Hematopoietic multipotent progenitor cell treated with erythropoietin and hydrocortisone succinate and interleukin-3 and kit ligand, for 8 days (in vitro differentiated cells): ENCODE measurements at regions not wholly inside any gene's neighbourhood (a gene's known extent, or its start where the extent isn't known, plus 50 kb on each side); places are given as distances from the start of the nearest gene placed in this dataset.
"Not testable (repeated sequence)": the region's sequence is repeated elsewhere in the genome, so short reads cannot be mapped to it uniquely, and the experiment has no call there.

Experiments
- DNase-seq: peaks from one replicate; pipeline ENCODE4 v3.0.0-alpha.2; 2015

DNA sequence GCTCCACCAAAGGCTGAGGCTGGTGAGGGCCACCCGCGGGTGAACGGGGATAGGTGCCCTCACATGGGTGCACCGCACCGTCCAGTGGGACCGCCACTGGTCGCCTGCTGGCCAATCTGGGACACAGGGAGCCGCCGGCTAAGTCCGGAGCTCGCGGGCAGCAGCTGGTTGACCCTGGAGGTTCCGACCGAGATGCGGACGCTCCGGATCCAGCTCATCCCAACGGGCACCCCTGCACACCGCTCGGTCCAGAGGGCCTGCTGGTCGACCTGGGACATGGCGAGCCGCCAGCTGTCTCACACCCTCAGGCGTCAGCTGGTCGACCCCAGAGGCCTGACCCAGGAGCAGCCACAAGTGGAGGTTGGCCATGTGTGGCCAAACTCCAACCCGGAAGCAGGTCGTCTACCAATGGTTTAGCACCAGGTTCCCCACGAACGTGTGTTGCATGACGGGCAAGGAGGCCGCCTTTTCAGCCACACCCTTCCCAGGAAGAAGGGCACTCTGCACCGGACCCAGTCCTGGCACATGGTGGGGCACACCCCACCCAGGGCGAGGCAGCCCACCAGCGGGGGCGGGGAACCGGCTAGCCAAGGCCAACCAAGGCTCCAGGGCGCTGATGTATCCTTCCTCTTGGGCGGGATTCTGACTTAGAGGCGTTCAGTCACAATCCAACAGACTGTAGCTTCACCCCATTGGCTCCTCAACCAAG is 746.0 kb upstream of the DEFB115 start:
- no peak for DNase-seq

- no peak for DNase-seq
These were observed 744.3 kb upstream of the DEFB115 start for GRCh38 chr20:30513050-30513628.

- DNase-seq, result not testable (repeated sequence)
These were observed 741.5 kb upstream of the DEFB115 start for GRCh38 chr20:30515915-30516314.

DNA sequence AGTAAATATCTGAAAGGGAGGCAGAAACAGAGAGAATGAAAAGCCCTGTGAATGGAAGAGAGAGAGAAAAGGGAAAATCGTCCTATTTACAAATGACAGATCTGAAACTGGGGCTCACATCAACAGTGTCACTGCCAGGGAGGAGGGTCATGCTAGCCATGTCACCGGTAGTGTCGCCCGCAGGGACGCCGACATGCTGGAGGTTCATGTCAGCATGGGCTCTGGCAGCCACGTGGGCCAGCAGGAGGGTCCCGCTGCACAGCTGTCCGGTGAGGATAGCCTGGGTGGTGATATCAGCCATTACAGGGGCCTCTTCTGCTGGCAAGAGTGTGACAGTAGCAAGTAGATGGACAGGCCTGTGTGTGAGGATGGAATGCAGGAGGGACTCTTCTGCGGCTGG is 738.6 kb upstream of the DEFB115 start:
- not testable (repeated sequence) for DNase-seq

DNA sequence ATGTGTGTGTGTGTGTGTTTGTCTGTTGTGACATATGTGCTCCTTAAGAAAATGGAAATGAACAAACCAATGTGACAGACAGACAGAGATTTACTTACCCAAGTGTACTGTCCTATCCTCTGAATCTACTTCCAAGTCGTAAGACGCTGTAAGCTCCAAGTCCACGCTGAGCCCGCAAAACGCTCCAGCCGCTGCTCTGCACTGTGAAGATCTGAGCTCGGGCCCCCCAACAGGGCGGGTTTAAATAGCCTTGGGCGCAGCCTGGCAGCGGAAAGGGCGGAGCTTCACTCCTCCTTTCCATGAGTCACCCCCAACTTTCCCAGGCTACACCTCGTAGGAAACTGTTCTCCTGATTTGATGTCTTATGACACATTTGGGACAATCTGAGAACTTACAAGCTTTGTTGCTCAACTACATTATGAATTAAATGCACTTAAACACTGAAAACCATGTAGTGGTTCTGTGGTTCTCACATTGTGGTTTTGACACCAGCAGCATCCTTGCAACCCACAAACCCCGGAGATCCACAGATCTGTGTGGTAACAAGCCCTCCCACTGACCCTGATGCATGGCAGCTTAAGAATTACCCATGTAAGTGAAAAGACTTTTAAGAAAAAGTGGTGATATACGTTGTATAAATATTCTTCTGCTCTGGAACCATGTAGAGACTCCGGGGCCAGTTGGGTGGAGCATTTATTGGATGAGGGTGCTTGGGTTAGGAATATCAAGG is 735.6 kb upstream of the DEFB115 start:
- not testable (repeated sequence) for DNase-seq

GRCh38 chr20:30524155-30524554 is 733.3 kb upstream of the DEFB115 start:
- not testable (repeated sequence) for DNase-seq

DNA sequence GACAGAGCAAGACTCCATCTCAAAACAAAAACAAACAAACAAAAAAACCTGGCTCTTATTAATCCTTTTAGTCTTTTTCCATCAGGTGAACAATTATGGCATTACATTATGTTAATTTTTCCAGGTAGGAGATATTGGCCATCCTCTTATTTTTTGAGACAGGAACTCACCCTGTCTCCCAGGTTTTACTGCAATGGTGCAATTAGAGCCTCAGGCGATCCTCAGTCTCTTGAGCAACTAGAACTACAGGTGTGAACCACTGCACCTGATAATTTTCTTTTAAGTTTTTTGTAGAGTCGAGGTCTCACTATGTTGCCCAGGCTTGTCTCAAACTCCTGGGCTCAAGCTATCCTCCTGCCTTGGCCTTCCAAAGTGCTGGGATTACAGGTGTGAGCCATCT is 732.7 kb upstream of the DEFB115 start:
- DNase-seq, result not testable (repeated sequence)

GRCh38 chr20:30533653-30534052 is 723.8 kb upstream of the DEFB115 start:
- DNase-seq, result not testable (repeated sequence)

DNA sequence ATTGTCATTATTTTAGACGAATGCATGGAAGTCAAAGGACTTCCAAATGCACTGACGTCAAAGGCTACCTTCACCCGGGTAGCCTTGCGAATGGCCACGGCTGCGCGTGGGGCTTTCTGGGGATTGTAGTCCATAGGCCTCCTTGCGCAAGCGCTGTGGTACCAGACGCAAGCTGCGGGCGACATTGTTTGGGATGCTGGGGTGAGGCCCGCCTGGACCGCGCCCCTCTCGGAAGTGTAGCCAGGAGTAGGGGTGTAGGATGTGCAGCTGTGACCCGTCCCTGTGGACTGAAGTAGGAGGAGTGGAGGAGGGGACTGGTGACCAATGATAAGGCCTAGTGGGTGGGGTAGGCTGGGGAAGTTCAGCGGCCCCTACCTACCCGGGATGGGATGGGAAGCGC is 720.0 kb upstream of the DEFB115 start:
- DNase-seq, result not testable (repeated sequence)

DNA sequence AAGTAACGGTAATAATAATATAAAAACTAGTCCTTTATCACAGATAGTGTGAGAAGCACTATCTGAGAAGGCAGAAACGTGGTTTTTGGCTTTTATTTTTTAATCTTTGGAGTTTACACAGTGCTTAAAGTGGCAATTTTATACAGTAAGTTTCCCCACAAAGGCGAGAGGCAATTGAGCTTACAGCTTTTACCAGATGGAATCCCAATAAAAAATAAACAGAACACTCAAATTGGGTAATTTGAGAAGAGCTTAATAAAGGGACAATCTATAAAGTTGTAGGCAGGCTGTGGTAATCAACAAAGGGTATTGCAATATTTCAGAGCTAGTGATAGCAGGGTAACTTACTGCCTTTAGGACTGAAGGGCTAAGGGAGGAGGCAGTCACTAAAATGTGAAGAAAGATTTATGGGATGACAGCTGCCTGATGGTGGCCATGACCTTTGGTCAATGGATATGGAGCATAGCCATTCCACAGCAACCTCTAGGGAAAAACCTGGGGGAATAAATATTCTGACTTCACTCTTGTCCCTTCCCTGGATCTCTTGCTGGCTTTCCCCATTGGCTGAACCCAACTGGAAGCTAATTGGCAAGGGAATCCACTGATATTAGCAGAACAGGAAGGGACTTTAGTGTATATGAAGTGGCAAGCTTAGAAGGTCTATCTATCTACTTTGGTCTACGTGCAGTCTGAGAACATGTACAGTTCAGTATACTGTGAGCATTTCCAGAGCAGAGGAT is 717.0 kb upstream of the DEFB115 start:
- DNase-seq, result not testable (repeated sequence)

DNA sequence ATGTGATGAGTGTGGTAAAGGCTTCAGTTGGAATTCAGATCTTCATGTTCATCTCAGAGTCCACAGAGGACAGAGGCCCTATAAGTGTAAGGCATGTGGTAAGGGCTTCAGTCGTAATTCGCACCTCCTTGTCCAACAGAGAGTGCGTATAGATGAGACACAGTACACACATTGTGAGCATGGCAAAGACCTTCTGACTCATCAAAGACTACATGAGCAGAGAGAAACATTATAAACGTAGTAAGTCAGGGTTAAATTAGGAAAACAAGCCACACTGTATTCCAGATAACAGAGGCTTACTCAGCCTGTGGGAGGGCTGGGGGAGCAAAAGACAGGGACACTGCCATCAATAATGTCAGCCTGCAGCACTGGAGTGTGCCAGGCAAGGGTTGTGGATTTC is 706.2 kb upstream of the DEFB115 start:
- not testable (repeated sequence) for DNase-seq

DNA sequence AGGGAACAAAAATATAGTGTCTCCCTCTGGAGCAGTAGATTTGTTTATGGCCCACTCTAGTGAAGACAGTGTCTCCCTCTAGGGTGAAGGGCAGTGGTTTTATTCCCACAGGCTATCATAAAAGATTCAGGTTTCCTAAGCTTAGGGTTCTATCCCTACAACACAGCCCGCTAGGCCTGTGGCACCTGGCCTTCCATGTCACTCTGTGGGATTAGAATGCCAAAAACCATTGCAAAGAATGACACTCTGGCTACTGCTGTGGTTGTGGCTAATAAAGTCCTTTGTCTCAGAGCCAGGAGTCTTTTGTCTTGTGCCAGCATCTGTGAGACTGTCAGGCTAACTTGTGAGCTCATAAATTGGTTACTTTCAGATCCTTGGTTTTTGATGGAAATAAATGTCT is 700.7 kb upstream of the DEFB115 start:
- DNase-seq, result not testable (repeated sequence)

- not testable (repeated sequence) for DNase-seq
These were observed 692.4 kb upstream of the DEFB115 start for GRCh38 chr20:30565086-30565485.

DNA sequence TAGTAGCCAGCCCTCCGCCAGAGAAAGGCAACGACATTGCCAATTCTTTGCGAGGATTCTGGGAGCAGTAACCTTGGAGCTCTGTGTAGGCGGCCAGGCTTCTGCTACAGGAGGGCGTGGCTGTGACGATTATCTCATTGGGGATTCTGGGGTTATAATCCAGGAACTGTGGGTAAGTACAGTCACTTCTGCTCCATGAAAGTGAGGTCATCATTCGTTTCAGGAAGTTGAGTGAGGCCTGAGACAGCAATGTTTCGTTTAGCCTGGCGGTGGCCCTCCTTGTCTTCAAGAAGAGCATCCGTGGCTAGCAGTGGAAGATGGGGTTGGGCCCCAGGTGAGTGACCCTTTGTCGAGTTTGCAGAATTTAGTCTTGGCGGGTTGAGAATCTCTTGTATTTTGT is 687.6 kb upstream of the DEFB115 start:
- not testable (repeated sequence) for DNase-seq

DNA sequence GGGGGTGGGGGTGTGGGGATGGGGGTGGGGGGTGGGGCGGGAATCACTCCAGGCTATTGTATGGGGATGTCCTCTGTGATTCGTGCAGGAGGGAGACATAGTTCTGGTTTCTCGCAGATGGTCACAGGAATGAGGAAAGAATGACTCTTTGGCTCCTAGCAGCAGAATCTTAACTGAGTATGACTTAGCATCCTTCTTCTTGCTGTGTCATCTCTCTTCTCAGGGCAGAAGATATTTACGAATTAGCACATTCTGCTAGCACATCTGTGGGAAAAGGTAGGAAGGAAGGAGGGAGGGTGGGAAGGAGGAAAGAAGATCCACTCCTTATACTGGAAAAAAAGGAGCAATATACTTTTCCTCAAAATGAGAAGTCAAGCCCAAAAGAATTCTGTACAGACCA is 686.8 kb upstream of the DEFB115 start:
- not testable (repeated sequence) for DNase-seq

DNA sequence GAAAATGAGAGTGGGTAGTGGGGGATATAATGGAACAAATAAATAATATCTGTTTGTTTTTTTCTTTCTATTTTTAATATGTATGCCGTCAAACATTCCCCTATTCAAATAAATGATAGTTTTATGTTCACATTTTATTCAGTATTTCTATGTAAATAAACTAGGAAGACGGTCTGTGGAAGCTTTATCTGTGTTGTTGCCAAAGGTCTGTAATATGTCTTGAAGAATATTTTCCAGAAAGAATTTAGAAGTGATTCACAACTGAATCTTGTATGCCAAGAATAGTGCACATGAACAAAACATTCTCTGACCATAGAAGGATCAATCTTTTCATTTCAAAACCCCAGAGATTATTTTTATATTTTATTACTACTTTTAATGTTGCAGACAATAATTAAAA is 683.1 kb upstream of the DEFB115 start:
- DNase-seq, result not testable (repeated sequence)

GRCh38 chr20:30579069-30579468 is 678.4 kb upstream of the DEFB115 start:
- DNase-seq, result not testable (repeated sequence)

DNA sequence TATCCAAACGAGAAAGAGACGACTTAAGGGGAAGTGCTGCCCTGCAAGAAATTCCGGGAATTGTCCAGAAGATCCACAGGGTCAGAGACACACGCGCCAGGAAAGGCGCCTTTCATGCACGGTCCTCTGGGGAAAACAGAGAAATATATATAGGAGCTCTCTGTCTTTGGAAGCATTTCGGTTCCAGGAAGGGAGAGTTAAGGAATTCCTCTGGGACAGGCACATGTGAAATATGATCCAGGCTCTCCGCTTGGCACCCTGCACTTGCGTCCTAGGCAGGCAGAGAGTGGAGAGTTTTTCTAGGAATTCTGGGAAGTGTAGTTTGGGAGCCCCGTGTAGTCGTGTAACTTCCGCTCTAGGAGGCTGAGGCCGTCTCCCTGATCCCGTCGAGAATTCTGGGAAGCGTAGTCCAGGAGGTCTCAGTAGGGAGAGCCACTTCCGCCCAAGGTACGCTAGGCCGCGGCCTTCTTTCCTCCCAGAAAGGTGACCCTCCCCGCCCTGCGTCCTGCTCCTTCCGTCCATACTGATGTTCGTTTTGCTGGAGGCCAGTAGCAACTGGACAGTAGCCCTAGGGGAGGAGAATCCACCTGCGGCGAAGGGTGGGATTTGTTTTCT is 677.5 kb upstream of the DEFB115 start:
- DNase-seq, result peak; percentile 11

- DNase-seq, result peak; percentile 12
These were observed 675.6 kb upstream of the DEFB115 start for GRCh38 chr20:30581839-30582238.

DNA sequence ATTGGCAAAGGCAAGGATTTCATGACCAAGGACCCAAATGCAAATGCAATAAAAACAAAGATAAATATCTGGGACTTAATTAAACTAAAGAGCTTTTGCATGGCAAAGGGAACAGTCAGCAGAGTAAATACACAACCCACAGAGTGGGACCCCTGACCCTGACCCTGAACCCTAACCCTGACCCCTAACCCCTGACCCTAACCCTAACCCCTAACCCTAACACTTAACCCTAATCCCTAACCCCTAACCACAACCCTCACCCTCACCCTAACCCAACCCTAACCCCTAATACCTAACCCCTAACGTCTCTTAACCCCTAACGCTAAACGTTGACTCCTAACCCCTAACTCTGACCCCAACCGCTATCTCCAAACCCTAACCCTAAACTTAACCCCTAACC is 673.1 kb upstream of the DEFB115 start:
- DNase-seq, result not testable (repeated sequence)

- not testable (repeated sequence) for DNase-seq
These were observed 672.1 kb upstream of the DEFB115 start for GRCh38 chr20:30585244-30585796.

DNA sequence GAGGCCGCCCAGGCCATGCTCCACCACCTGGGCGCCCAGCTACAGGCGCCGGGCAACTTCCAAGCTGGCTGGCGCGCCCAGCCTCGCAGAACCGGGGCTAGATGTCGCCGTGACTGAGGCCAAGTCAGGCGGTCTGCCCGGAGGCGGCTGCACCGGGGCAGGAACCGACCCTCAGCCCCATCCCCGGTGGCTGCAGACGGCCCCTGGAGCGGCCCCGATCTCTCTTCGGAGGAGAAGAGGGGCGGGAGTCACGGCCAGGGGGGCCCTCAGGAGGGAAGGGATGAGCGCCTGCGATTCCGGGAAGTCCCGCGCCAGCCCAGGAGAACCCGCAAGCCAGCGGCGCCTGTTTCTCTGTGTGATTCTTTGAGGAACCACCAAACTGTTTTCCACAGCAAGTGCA is 671.3 kb upstream of the DEFB115 start:
- DNase-seq, result not testable (repeated sequence)
